ENCODE measurements at regions not wholly inside any gene's neighbourhood (a gene's known extent, or its start where the extent isn't known, plus 50 kb on each side); places are given as distances from the start of the nearest gene placed in this dataset.

DNA sequence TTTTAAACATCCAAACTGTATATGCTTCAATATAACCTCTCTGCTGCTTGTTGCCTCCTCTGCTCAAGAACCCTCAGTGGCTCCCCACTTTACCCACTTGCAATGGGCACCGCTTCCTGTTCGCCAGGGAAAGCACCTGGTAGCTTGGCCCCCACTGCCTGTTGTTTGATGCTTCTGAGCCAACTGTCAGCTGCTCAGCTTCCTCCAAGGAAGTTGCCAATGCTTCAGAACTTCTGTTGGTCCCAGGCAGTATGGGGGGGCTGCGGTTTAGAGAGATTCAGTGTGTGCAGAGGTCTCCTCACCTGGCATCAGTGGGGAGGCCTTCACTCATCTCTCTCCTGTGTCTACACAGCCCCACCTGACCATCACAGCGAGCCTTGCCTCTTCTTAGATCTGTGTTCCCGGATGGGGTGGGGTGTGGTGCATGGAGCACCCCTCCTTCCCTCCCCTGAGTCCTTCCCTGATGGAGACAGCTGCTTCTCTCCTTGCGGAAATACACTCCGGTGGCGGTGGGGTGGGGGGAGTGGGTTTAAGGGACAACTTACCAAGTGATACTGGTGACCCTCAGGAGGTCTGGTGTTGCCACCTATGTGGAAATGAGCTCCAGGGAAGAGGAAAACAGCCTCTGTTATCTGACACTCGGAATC, 308.1 kb downstream of the CDH26 start:
- TF ChIP-seq POLR2A (IDR thresholded peaks at IDR 0.05) (no peak), EP300 (IDR thresholded peaks at IDR 0.05) (no peak), POLR2AphosphoS5 (IDR thresholded peaks at IDR 0.05) (no peak)
- TF ChIP-seq, protein P1, sequence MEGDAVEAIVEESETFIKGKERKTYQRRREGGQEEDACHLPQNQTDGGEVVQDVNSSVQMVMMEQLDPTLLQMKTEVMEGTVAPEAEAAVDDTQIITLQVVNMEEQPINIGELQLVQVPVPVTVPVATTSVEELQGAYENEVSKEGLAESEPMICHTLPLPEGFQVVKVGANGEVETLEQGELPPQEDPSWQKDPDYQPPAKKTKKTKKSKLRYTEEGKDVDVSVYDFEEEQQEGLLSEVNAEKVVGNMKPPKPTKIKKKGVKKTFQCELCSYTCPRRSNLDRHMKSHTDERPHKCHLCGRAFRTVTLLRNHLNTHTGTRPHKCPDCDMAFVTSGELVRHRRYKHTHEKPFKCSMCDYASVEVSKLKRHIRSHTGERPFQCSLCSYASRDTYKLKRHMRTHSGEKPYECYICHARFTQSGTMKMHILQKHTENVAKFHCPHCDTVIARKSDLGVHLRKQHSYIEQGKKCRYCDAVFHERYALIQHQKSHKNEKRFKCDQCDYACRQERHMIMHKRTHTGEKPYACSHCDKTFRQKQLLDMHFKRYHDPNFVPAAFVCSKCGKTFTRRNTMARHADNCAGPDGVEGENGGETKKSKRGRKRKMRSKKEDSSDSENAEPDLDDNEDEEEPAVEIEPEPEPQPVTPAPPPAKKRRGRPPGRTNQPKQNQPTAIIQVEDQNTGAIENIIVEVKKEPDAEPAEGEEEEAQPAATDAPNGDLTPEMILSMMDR (IDR thresholded peaks at IDR 0.05), result no peak

Measured in stomach (tissue), 4 donors.